Right cardiac atrium (tissue), 5 donors: ENCODE measurements at regions not wholly inside any gene's neighbourhood (a gene's known extent, or its start where the extent isn't known, plus 50 kb on each side); places are given as distances from the start of the nearest gene placed in this dataset.
"Not testable (repeated sequence)": the region's sequence is repeated elsewhere in the genome, so short reads cannot be mapped to it uniquely, and the experiment has no call there.

Experiments used
- ATAC-seq, 2 donors: fragments of 200-7000 bp; cut with Tn5 transposase; one replicate each; pipeline versions ENCODE4 v1.8.0 to v1.9.1; 2020; ENCODE audit warnings: moderate library complexity in 2 of 2, mild to moderate bottlenecking in 1 of 2
- DNase-seq, 3 donors: peaks; one replicate each; pipeline ENCODE4 v3.0.0-alpha.2; 2020
- H3K27ac ChIP-seq: one replicate; pipeline ENCODE4 v1.5.1; 2013; ENCODE audit warnings: mild to moderate bottlenecking, low read length, control low read depth, moderate library complexity
- H3K27me3 ChIP-seq: one replicate; pipeline ENCODE4 v1.6.1; 2013; ENCODE audit not compliant: control insufficient read depth, insufficient read depth
- H3K4me1 ChIP-seq: one replicate; pipeline ENCODE4 v1.6.1; 2013; ENCODE audit warnings: low read length; ENCODE audit not compliant: control insufficient read depth, insufficient read depth
- H3K4me3 ChIP-seq: one replicate; pipeline ENCODE4 v1.5.1; 2013; ENCODE audit warnings: low read length, control low read depth
- H3K9me3 ChIP-seq: one replicate; pipeline ENCODE4 v1.6.1; 2013; ENCODE audit warnings: low read length; ENCODE audit not compliant: control insufficient read depth
- WGBS: extraction: QIAGEN DNeasy Blood & Tissue Kit; methylation state at CpG from one replicate; pipeline ENCODE4 v1.1.7; 2013; 5-methylcytosine and 5-hydroxymethylcytosine counted together
- intact Hi-C, 4 donors: fragments of 100-400 bp; cut with DNase I; formaldehyde crosslinking; loops; one replicate each; pipeline versions ENCODE4 v1.11.0 to v1.14.0; 2022 to 2023
- donor health status: healthy with polysubstance abuse.
- donor health status: DM: no; HTN: yes; CAD: no.
- donor health status: DM: no; HTN: no; CAD: no.
- donor health status: DM: no; HTN: yes; CAD: no; lungs with severe emphysema.
- donor health status: DM: yes; HTN: yes; CAD: no.

- Histone ChIP-seq H3K27me3 (no peaks in the 10 kb centered on the region), H3K27ac (no peak overlapping the region), H3K4me1 (no peaks in the 10 kb centered on the region), H3K4me3 (no peak overlapping the region), H3K9me3 (no peaks in the 10 kb centered on the region)
- intact Hi-C loops: no loop called here
- DNase-seq (no peak), ATAC-seq (no peak)
- 77% methylated on average over 6 of the region's 6 CpGs for WGBS
Measured at GRCh38 chr7:67478066-67478465, 481.4 kb downstream of the TYW1 start.

GRCh38 chr7:67484244-67484751, 487.7 kb downstream of the TYW1 start:
- H3K27me3 ChIP-seq: no peaks in the 10 kb centered on the region
- DNase-seq (peak; percentile 31 to 60 (median 57)), ATAC-seq (peak; percentile 35 to 63)
- intact Hi-C loops: loop anchor here in 1 of 4 donors (10.0 kb wide), 1 partner anchor 141 kb away; no protein-coding TSS in a partner anchor
- H3K27ac ChIP-seq: no peak overlapping the region
- WGBS: under 1% methylated on average over 13 of the region's 13 CpGs
- H3K4me1 ChIP-seq: peaks cover 2% of the 10 kb centered on the region
- no peaks in the 10 kb centered on the region for H3K9me3 ChIP-seq
- H3K4me3 ChIP-seq: peak overlapping the region; percentile 44

DNA sequence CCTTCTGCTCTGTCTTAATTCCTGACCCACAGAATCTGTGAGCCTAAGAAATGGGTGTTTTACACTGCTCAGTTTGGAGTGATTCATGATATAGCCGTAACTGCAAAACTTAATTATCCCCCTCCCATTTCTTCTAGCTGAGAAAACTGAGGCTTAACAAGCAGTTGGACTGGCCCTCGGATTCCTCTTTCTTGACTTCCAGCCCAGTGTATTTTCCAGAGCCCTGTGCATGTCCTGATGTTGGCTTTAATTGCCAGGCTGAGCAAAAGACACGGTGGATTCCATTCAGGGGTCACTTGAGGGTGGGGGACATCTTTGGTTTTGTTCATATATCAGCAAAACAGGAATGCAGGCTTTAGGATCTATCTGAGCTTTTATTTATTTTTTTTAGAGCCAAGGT, 489.8 kb downstream of the TYW1 start:
- ATAC-seq (no peak), DNase-seq (no peak)
- 57% methylated on average over 3 of the region's 3 CpGs for WGBS
- H3K4me3 ChIP-seq: no peak overlapping the region
- no peaks in the 10 kb centered on the region for H3K27me3 ChIP-seq
- H3K4me1 ChIP-seq: peaks cover 2% of the 10 kb centered on the region
- no peak overlapping the region for H3K27ac ChIP-seq
- H3K9me3 ChIP-seq: peaks cover 3% of the 10 kb centered on the region
- intact Hi-C loops: loop anchor here in 1 of 4 donors (10.0 kb wide), 1 partner anchor 138 kb away; no protein-coding TSS in a partner anchor

GRCh38 chr7:67487316-67487715, 490.7 kb downstream of the TYW1 start:
- intact Hi-C loops: loop anchor here in 1 of 4 donors (10.0 kb wide), 1 partner anchor 137 kb away; no protein-coding TSS in a partner anchor
- ATAC-seq (no peak), DNase-seq (no peak)
- peaks cover 3% of the 10 kb centered on the region for H3K9me3 ChIP-seq
- H3K4me1 ChIP-seq: peaks cover 2% of the 10 kb centered on the region
- no peak overlapping the region for H3K4me3 ChIP-seq
- 73% methylated on average over 7 of the region's 7 CpGs for WGBS
- H3K27me3 ChIP-seq: no peaks in the 10 kb centered on the region
- H3K27ac ChIP-seq: no peak overlapping the region

GRCh38 chr7:67489881-67490280, 493.2 kb downstream of the TYW1 start:
- 88% methylated on average over 5 of the region's 5 CpGs for WGBS

DNA sequence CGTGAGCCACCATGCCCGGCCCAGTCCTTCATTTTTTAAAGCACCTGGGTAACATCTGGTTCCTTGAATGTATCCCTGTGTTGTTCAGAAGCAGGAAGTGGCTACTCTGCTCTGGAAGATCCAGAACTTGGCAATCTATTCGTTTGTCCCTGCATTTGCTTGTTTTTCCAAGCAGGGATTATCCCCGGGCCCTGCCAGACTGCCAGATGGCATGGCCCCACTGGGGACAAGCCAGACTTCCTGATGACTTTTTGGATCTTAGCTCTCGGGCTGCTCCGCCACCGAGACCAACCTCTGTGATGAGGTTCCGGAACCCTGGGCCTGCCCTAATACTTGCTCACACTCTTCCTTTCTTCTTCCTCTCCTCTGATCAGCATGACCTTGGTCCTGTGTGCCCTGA, 496.7 kb downstream of the TYW1 start:
- peaks cover 3% of the 10 kb centered on the region for H3K9me3 ChIP-seq
- DNase-seq: no peak
- no peaks in the 10 kb centered on the region for H3K4me1 ChIP-seq
- ATAC-seq: no peak
- no peaks in the 10 kb centered on the region for H3K27me3 ChIP-seq
- intact Hi-C loops: no loop called here
- H3K27ac ChIP-seq: no peak overlapping the region
- H3K4me3 ChIP-seq: no peak overlapping the region
- WGBS: 70% methylated on average over 8 of the region's 8 CpGs

More at GRCh38 chr7:67489881-67490280, 493.2 kb downstream of the TYW1 start:
- DNase-seq (no peak), ATAC-seq (no peak)
- H3K27me3 ChIP-seq: no peaks in the 10 kb centered on the region
- H3K4me1 ChIP-seq: no peaks in the 10 kb centered on the region
- no peak overlapping the region for H3K4me3 ChIP-seq
- H3K27ac ChIP-seq: no peak overlapping the region
- intact Hi-C loops: loop anchor here in 1 of 4 donors (10.0 kb wide), 1 partner anchor 135 kb away; no protein-coding TSS in a partner anchor
- H3K9me3 ChIP-seq: peaks cover 3% of the 10 kb centered on the region

GRCh38 chr7:67496589-67496988, 500.0 kb downstream of the TYW1 start:
- intact Hi-C loops: no loop called here
- no peaks in the 10 kb centered on the region for H3K27me3 ChIP-seq
- no peak for ATAC-seq
- WGBS: 76% methylated on average over 7 of the region's 7 CpGs
- H3K27ac ChIP-seq: no peak overlapping the region
- H3K9me3 ChIP-seq: no peaks in the 10 kb centered on the region
- no peak overlapping the region for H3K4me3 ChIP-seq
- no peak for DNase-seq
- H3K4me1 ChIP-seq: no peaks in the 10 kb centered on the region

GRCh38 chr7:67497914-67498313, 501.3 kb downstream of the TYW1 start:
- H3K27me3 ChIP-seq, H3K27ac ChIP-seq, intact Hi-C loops, H3K4me3 ChIP-seq, DNase-seq, H3K9me3 ChIP-seq, ATAC-seq, H3K4me1 ChIP-seq: not testable (repeated sequence)
- 93% methylated on average over 3 of the region's 3 CpGs for WGBS

- H3K4me1 ChIP-seq: peaks cover 2% of the 10 kb centered on the region
- ATAC-seq (peak; percentile 41 to 80), DNase-seq (no peak)
- H3K4me3 ChIP-seq: no peak overlapping the region
- intact Hi-C loops: no loop called here
- H3K9me3 ChIP-seq: no peaks in the 10 kb centered on the region
- H3K27me3 ChIP-seq: no peaks in the 10 kb centered on the region
- no peak overlapping the region for H3K27ac ChIP-seq
- WGBS: 37% methylated on average over 3 of the region's 3 CpGs
Measured at GRCh38 chr7:67502929-67503328, 506.3 kb downstream of the TYW1 start.

DNA sequence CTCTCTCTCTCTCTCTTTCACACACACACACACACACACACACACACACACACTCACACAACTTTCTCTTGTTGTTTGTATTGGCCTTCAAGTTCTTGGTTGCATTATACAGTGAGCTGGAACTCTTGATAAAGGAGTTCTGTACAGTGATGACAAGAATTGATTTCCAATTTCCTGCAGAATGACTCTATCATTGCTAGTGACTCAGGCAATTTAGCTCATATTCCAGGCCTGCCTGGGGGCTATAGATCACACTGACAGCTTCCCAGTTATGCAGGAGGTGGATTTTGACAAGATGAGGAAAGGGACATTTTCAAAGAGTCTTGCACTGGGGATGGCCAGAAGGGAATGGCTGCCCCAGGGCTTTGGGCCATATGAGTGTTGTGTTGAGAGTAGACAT, 508.8 kb downstream of the TYW1 start:
- H3K27me3 ChIP-seq: no peaks in the 10 kb centered on the region
- DNase-seq: no peak
- H3K4me1 ChIP-seq: peaks cover 2% of the 10 kb centered on the region
- H3K27ac ChIP-seq: no peak overlapping the region
- H3K4me3 ChIP-seq: no peak overlapping the region
- intact Hi-C loops: no loop called here
- ATAC-seq: no peak
- H3K9me3 ChIP-seq: no peaks in the 10 kb centered on the region

DNA sequence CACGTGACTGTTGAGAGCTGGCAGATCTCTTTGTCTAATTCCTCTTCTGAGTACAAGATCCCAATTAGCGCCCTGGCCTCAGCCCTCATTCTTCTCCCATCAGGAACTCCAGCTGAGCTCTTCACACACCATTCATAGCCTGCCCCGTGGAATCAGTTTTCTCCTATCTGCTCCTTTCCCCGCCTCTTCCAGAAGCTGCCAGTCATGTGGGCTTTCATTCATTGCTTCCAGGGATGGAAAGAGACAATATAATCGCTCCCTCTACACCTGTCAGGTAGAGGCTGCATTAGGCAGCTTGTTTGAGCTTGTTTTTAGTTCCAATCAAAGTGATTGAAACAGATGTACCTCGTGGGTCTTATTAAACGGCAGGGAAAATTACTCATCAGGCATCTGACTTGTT, 515.8 kb downstream of the TYW1 start:
- WGBS: 57% methylated on average over 7 of the region's 7 CpGs
- Histone ChIP-seq H3K4me1 (no peaks in the 10 kb centered on the region), H3K4me3 (no peak overlapping the region), H3K9me3 (no peaks in the 10 kb centered on the region), H3K27me3 (no peaks in the 10 kb centered on the region), H3K27ac (no peak overlapping the region)
- ATAC-seq (no peak), DNase-seq (no peak)
- intact Hi-C loops: no loop called here

- H3K4me1 ChIP-seq: peaks cover 5% of the 10 kb centered on the region
- DNase-seq (peak; percentile 61 to 76 (median 66)), ATAC-seq (peak; percentile 91 to 97)
- WGBS: 9% methylated on average over 4 of the region's 4 CpGs
- H3K27me3 ChIP-seq: no peaks in the 10 kb centered on the region
- H3K27ac ChIP-seq: peak overlapping the region; percentile 54
- H3K4me3 ChIP-seq: no peak overlapping the region
- no peaks in the 10 kb centered on the region for H3K9me3 ChIP-seq
- intact Hi-C loops: no loop called here
Measured at GRCh38 chr7:67518580-67518979, 521.9 kb downstream of the TYW1 start.
